Mucosa of descending colon (tissue), 3 donors: ENCODE measurements at regions not wholly inside any gene's neighbourhood (a gene's known extent, or its start where the extent isn't known, plus 50 kb on each side); places are given as distances from the start of the nearest gene placed in this dataset.
A peak's percentile ranks its signal among the peaks of the same experiment; 100 is the strongest.

ENCODE experiments used
- ATAC-seq: fragments of 200-7000 bp; cut with Tn5 transposase; one replicate; pipeline ENCODE4 v1.9.1; 2020; ENCODE audit warnings: mild to moderate bottlenecking, moderate library complexity
- DNase-seq, 3 donors: peaks; one replicate each; pipeline ENCODE4 v3.0.0-alpha.2; 2020
- H3K36me3 ChIP-seq: fragments of 200-600 bp; one replicate; pipeline ENCODE4 v1.8.0; 2021; ENCODE audit warnings: low read depth, mild to moderate bottlenecking
- H3K4me1 ChIP-seq: fragments of 200-600 bp; one replicate; pipeline ENCODE4 v1.8.0; 2021; ENCODE audit warnings: low read depth, mild to moderate bottlenecking
- H3K4me3 ChIP-seq: fragments of 200-600 bp; one replicate; pipeline ENCODE4 v1.8.0; 2021; ENCODE audit warnings: mild to moderate bottlenecking
- H3K9me3 ChIP-seq: fragments of 200-600 bp; one replicate; pipeline ENCODE4 v1.8.0; 2021; ENCODE audit warnings: mild to moderate bottlenecking
- CTCF ChIP-seq: fragments of 200-600 bp; IDR thresholded peaks from one replicate; pipeline ENCODE4 v1.8.0; 2022; ENCODE audit warnings: antibody characterized with exemption, mild to moderate bottlenecking
- intact Hi-C, 2 donors: fragments of 100-400 bp; cut with DNase I in 1 of 2; cut with micrococcal nuclease in 1 of 2; formaldehyde crosslinking; loops; one replicate each; pipeline versions ENCODE4 v1.11.0 to v1.11.1; 2022; cut with DNase I, micrococcal nuclease
- donor health status: DM: no; HTN: no; CAD: no; lungs with moderate emphysema.
- donor health status: DM: no; HTN: no; CAD: no.
- donor health status: DM: no; HTN: yes; CAD: no.

GRCh38 chr4:124018383-124019317 lies 622.1 kb downstream of the SPRY1 start:
- ATAC-seq = peak; percentile 48
- DNase-seq = peak in 1 of 3 donors; percentile 10
- intact Hi-C loops = no loop called here

GRCh38 chr4:124019749-124020549 lies 623.4 kb downstream of the SPRY1 start:
- H3K4me1 ChIP-seq = no peaks in the 10 kb centered on the region
- no peaks in the 10 kb centered on the region for H3K36me3 ChIP-seq
- intact Hi-C loops = no loop called here
- no peaks in the 10 kb centered on the region for H3K9me3 ChIP-seq
- DNase-seq = no peak
- H3K4me3 ChIP-seq = no peak overlapping the region
- TF ChIP-seq CTCF = no peak
- ATAC-seq = no peak

More at GRCh38 chr4:124018383-124019317, 622.1 kb downstream of the SPRY1 start:
- Histone ChIP-seq H3K4me1 (no peaks in the 10 kb centered on the region), H3K4me3 (no peak overlapping the region), H3K36me3 (no peaks in the 10 kb centered on the region), H3K9me3 (no peaks in the 10 kb centered on the region)
- no peak for TF ChIP-seq CTCF

- TF ChIP-seq CTCF = no peak
- DNase-seq (no peak), ATAC-seq (no peak)
- intact Hi-C loops = no loop called here
- Histone ChIP-seq H3K4me3 (no peak overlapping the region), H3K36me3 (no peaks in the 10 kb centered on the region), H3K9me3 (no peaks in the 10 kb centered on the region), H3K4me1 (no peaks in the 10 kb centered on the region)
These were observed 628.4 kb downstream of the SPRY1 start for GRCh38 chr4:124025000-124025399.

GRCh38 chr4:124025428-124025827 lies 628.8 kb downstream of the SPRY1 start:
- intact Hi-C loops = no loop called here
- no peak for TF ChIP-seq CTCF
- H3K9me3 ChIP-seq = no peaks in the 10 kb centered on the region
- DNase-seq (no peak), ATAC-seq (no peak)
- no peak overlapping the region for H3K4me3 ChIP-seq
- H3K4me1 ChIP-seq = no peaks in the 10 kb centered on the region
- no peaks in the 10 kb centered on the region for H3K36me3 ChIP-seq

- Histone ChIP-seq H3K4me1 (no peaks in the 10 kb centered on the region), H3K36me3 (no peaks in the 10 kb centered on the region), H3K9me3 (no peaks in the 10 kb centered on the region), H3K4me3 (no peak overlapping the region)
- no peak for TF ChIP-seq CTCF
- intact Hi-C loops = no loop called here
- ATAC-seq = no peak
- DNase-seq = no peak
These were observed 631.6 kb downstream of the SPRY1 start for GRCh38 chr4:124028182-124028581.
